ENCODE measurements at regions not wholly inside any gene's neighbourhood (a gene's known extent, or its start where the extent isn't known, plus 50 kb on each side); places are given as distances from the start of the nearest gene placed in this dataset.

- Mint-ChIP-seq H3K27me3 (no peaks in the 10 kb centered on the region), H3K9me3 (peaks cover 5 to 6% of the 10 kb centered on the region in 2 donors), H3K27ac (no peak overlapping the region), H3K4me1 (no peaks in the 10 kb centered on the region), H3K4me3 (no peak overlapping the region)
- ATAC-seq: no peak
- no peak for DNase-seq
Measured at GRCh38 chr5:117204926-117205869, 630.6 kb upstream of the SEMA6A start.

- Mint-ChIP-seq H3K27ac (no peak overlapping the region), H3K9me3 (peaks cover 3 to 7% of the 10 kb centered on the region in 2 donors)
Measured at GRCh38 chr5:117204404-117204803, 629.8 kb upstream of the SEMA6A start.

GRCh38 chr5:117203584-117203983 lies 629.0 kb upstream of the SEMA6A start:
- Mint-ChIP-seq H3K27me3 (no peaks in the 10 kb centered on the region), H3K9me3 (peaks cover 0 to 7% of the 10 kb centered on the region in 2 donors), H3K4me3 (no peak overlapping the region), H3K4me1 (no peaks in the 10 kb centered on the region), H3K27ac (no peak overlapping the region)
- no peak for DNase-seq
- ATAC-seq: no peak

More at GRCh38 chr5:117204404-117204803, 629.8 kb upstream of the SEMA6A start:
- Mint-ChIP-seq H3K27me3 (no peaks in the 10 kb centered on the region), H3K4me1 (no peaks in the 10 kb centered on the region), H3K4me3 (no peak overlapping the region)
- ATAC-seq (no peak), DNase-seq (no peak)

- ATAC-seq: no peak
- Mint-ChIP-seq H3K27me3 (no peaks in the 10 kb centered on the region), H3K4me3 (no peak overlapping the region), H3K27ac (no peak overlapping the region), H3K9me3 (peaks cover 7% of the 10 kb centered on the region in 2 donors), H3K4me1 (no peaks in the 10 kb centered on the region)
- DNase-seq: no peak
Measured at GRCh38 chr5:117201001-117201400, 626.4 kb upstream of the SEMA6A start.

GRCh38 chr5:117195076-117195475 lies 620.5 kb upstream of the SEMA6A start:
- no peaks in the 10 kb centered on the region for H3K4me1 Mint-ChIP-seq
- H3K27ac Mint-ChIP-seq: no peak overlapping the region
- no peaks in the 10 kb centered on the region for H3K27me3 Mint-ChIP-seq
- no peak overlapping the region for H3K4me3 Mint-ChIP-seq
- H3K9me3 Mint-ChIP-seq: peaks cover 16 to 17% of the 10 kb centered on the region in 2 donors
- no peak for ATAC-seq
- no peak for DNase-seq

GRCh38 chr5:117191251-117191650 lies 616.6 kb upstream of the SEMA6A start:
- Mint-ChIP-seq H3K27ac (no peak overlapping the region), H3K4me3 (no peak overlapping the region), H3K9me3 (peaks cover 10 to 15% of the 10 kb centered on the region in 2 donors), H3K4me1 (no peaks in the 10 kb centered on the region), H3K27me3 (no peaks in the 10 kb centered on the region)
- DNase-seq (no peak), ATAC-seq (no peak)

- DNase-seq: no peak
- no peak overlapping the region for H3K27ac Mint-ChIP-seq
- ATAC-seq: no peak
- H3K27me3 Mint-ChIP-seq: no peaks in the 10 kb centered on the region
- H3K9me3 Mint-ChIP-seq: peaks cover 10 to 15% of the 10 kb centered on the region in 2 donors
- H3K4me1 Mint-ChIP-seq: no peaks in the 10 kb centered on the region
- H3K4me3 Mint-ChIP-seq: no peak overlapping the region
Measured at GRCh38 chr5:117189784-117190183, 615.2 kb upstream of the SEMA6A start.

- ATAC-seq (no peak), DNase-seq (no peak)
- Mint-ChIP-seq H3K4me1 (no peaks in the 10 kb centered on the region), H3K9me3 (peaks cover 5 to 6% of the 10 kb centered on the region in 2 donors), H3K4me3 (no peak overlapping the region), H3K27me3 (no peaks in the 10 kb centered on the region), H3K27ac (no peak overlapping the region)
Measured at GRCh38 chr5:117188211-117188610, 613.6 kb upstream of the SEMA6A start.

GRCh38 chr5:117186751-117187150 lies 612.1 kb upstream of the SEMA6A start:
- DNase-seq (no peak), ATAC-seq (no peak)
- no peak overlapping the region for H3K4me3 Mint-ChIP-seq
- peaks cover 0 to 6% of the 10 kb centered on the region in 2 donors for H3K9me3 Mint-ChIP-seq
- no peak overlapping the region for H3K27ac Mint-ChIP-seq
- H3K27me3 Mint-ChIP-seq: no peaks in the 10 kb centered on the region
- no peaks in the 10 kb centered on the region for H3K4me1 Mint-ChIP-seq

- H3K9me3 Mint-ChIP-seq: peaks cover 0 to 6% of the 10 kb centered on the region in 2 donors
- no peak overlapping the region for H3K27ac Mint-ChIP-seq
- H3K27me3 Mint-ChIP-seq: no peaks in the 10 kb centered on the region
- ATAC-seq (no peak), DNase-seq (no peak)
- H3K4me3 Mint-ChIP-seq: no peak overlapping the region
- no peaks in the 10 kb centered on the region for H3K4me1 Mint-ChIP-seq
Measured at GRCh38 chr5:117183326-117183725, 608.7 kb upstream of the SEMA6A start.

- peaks cover 7 to 10% of the 10 kb centered on the region in 2 donors for H3K9me3 Mint-ChIP-seq
- H3K27me3 Mint-ChIP-seq: no peaks in the 10 kb centered on the region
- no peak overlapping the region for H3K27ac Mint-ChIP-seq
- ATAC-seq (no peak), DNase-seq (no peak)
- no peak overlapping the region for H3K4me3 Mint-ChIP-seq
- no peaks in the 10 kb centered on the region for H3K4me1 Mint-ChIP-seq
Measured at GRCh38 chr5:117182104-117182503, 607.5 kb upstream of the SEMA6A start.

- H3K27ac Mint-ChIP-seq: no peak overlapping the region
Measured at GRCh38 chr5:117177302-117177701, 602.7 kb upstream of the SEMA6A start.

GRCh38 chr5:117165068-117165467 lies 590.4 kb upstream of the SEMA6A start:
- Mint-ChIP-seq H3K9me3 (peaks cover 0 to under 1% of the 10 kb centered on the region in 2 donors), H3K4me3 (no peak overlapping the region), H3K27ac (no peak overlapping the region), H3K4me1 (no peaks in the 10 kb centered on the region), H3K27me3 (no peaks in the 10 kb centered on the region)
- ATAC-seq: no peak
- DNase-seq: no peak

More at GRCh38 chr5:117177302-117177701, 602.7 kb upstream of the SEMA6A start:
- H3K4me1 Mint-ChIP-seq: no peaks in the 10 kb centered on the region
- H3K27me3 Mint-ChIP-seq: no peaks in the 10 kb centered on the region
- H3K4me3 Mint-ChIP-seq: no peak overlapping the region
- H3K9me3 Mint-ChIP-seq: peaks cover 4 to 7% of the 10 kb centered on the region in 2 donors
- ATAC-seq (no peak), DNase-seq (no peak)

GRCh38 chr5:117161718-117162335 lies 587.2 kb upstream of the SEMA6A start:
- H3K27ac Mint-ChIP-seq: no peak overlapping the region
- no peak for ATAC-seq
- H3K4me1 Mint-ChIP-seq: no peaks in the 10 kb centered on the region

GRCh38 chr5:117160391-117160790 lies 585.8 kb upstream of the SEMA6A start:
- Mint-ChIP-seq H3K27ac (no peak overlapping the region), H3K4me1 (no peaks in the 10 kb centered on the region), H3K4me3 (no peak overlapping the region), H3K9me3 (peaks cover 0 to 10% of the 10 kb centered on the region in 2 donors), H3K27me3 (no peaks in the 10 kb centered on the region)
- ATAC-seq (no peak), DNase-seq (no peak)

More at GRCh38 chr5:117161718-117162335, 587.2 kb upstream of the SEMA6A start:
- Mint-ChIP-seq H3K27me3 (no peaks in the 10 kb centered on the region), H3K4me3 (no peak overlapping the region), H3K9me3 (peaks cover 0 to 5% of the 10 kb centered on the region in 2 donors)
- DNase-seq: no peak

GRCh38 chr5:117149312-117149711 lies 574.7 kb upstream of the SEMA6A start:
- Mint-ChIP-seq H3K4me1 (no peaks in the 10 kb centered on the region), H3K9me3 (peaks cover 4 to 13% of the 10 kb centered on the region in 2 donors), H3K27ac (no peak overlapping the region), H3K4me3 (no peak overlapping the region), H3K27me3 (no peaks in the 10 kb centered on the region)
- no peak for DNase-seq
- ATAC-seq: no peak

Measured in stimulated activated naive CD8-positive, alpha-beta T cell treated with anti-CD3 and anti-CD28 coated beads, Interleukin-15, amount 100 ng/mL, for 72 hours (primary cell).